Stimulated activated CD4-positive, alpha-beta T cell treated with anti-CD3 and anti-CD28 coated beads, TNF-alpha, amount 100 ng/mL, for 1 hour (primary cell): ENCODE measurements at regions not wholly inside any gene's neighbourhood (a gene's known extent, or its start where the extent isn't known, plus 50 kb on each side); places are given as distances from the start of the nearest gene placed in this dataset.

Experiments
- DNase-seq, 3 donors: peaks; one replicate each; pipeline ENCODE4 v3.0.0-alpha.2; 2020; ENCODE audit warnings: low read depth in 3 of 3, low spot score in 1 of 3

DNA sequence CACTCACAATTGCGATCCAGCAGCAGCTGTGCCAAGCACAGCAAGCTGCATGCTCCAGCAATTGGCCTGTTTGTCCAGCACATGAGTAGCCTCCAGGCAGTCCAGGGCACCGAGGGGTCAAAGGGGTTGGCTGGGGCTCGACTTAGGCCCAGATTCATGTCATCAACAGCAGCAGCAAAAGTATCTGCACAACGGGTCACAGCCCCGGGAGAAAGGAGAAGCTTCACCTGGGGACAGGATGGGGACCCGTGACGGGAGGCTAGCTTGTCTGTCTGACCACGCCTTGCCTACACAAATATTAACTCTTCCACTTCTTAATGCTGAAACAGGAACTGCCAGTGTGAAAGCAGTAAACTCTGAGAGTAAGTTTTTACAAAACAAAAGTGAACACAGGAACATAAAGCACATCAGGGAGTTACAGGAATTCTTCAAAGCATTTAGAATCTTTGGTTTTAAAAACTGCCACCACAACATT lies 191.2 kb downstream of the PIK3R1 start:
- DNase-seq = no peak

DNA sequence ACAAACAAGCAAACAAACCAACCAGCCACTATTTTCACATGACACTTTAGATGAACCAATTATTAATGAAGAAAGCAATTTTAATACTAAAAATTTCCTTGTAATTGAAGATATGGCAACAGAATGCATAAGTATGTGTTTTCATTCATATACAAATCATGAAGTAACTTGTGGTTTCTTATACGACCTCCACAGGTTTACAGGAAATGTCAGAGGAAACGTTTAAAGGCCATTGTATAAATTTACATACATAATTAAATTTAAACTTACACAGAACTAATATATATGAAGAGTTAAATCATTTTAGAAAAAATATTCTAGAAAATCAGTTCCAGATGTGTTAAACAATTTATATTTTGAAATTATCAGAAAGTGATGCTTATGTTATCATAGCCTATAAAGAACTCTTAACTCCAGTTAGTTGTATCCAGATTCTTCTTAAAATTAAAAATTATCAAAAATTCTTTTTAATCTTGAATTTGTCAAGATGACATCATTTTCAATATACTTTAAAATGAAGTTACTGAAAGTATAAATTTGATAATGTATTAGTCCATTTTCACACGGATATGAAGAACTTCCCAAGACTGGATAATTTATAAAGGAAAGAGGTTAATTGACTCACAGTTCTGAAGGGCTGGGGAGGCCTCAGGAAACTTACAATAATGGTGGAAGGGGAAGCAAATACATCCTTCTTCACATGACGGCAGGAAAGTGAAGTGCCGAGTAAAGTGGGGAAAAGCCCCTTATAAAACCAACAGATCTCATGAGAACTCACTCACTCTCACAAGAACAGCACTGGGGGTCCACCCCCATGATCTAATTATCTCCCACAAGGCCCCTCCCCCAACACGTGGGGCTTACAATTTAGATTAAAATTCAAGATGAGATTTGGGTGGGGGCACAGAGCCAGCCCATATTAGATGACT lies 192.0 kb downstream of the PIK3R1 start:
- DNase-seq = no peak

DNA sequence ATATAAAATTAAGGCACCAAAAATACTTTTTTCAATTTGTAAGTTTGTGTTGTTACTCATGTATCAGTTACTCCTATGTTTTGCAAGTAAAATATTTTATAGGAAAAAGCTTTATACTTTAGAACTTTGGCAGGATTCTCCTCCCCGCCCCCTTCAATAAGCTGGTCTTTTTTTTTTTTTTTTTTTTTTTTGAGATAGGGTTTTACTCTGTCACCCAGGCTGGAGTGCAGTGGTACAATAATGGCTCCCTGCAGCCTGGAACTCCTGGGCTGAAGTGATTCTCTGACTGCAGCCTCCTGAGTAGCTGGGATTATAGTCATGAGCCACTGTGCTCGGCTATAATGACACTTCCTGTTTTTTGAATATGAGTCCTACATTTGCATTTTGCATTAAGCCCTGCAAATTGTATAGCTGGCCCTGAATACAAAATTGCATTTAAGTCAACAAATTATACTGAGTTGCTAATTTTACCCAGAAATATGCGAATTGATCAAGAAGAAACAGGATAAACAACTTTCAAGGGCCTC lies 192.9 kb downstream of the PIK3R1 start:
- no peak for DNase-seq

DNA sequence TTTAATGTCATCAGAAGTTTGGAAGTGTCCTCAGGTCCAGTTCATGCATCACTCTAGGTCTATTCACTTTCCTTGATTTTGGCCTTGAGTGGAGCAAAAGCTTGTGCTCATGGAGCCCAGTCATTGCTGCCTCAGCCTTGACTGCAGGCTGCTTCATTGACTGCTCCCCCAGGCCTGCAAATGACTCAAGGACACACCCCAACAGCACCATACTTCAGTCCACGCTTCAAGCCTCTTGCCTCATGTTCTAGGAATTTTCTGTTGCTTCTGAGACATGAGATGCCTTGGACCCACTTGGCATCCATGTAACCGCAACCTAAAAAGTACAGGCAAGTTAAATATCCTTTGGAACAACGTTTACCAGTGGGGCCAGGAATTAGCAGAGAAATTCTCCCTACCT lies 193.7 kb downstream of the PIK3R1 start:
- DNase-seq = no peak

DNA sequence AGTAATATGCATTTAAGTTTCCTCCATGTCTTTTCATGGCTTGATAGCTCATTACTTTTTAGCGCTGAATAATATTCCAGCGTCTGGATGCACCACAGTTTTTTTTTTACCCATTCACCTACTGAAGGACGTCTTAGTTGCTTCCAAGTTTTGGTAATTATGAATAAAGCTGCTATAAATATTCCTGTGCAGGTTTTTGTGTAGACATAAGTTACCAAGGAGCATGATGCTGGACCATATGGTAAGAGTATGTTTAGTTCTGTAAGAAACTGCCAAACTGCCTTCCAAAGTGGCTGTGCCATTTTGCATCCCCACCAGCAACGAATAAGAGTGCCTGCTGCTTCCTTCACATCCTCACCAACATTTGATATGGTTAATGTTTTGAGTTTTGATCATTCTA lies 195.6 kb downstream of the PIK3R1 start:
- DNase-seq = no peak

DNA sequence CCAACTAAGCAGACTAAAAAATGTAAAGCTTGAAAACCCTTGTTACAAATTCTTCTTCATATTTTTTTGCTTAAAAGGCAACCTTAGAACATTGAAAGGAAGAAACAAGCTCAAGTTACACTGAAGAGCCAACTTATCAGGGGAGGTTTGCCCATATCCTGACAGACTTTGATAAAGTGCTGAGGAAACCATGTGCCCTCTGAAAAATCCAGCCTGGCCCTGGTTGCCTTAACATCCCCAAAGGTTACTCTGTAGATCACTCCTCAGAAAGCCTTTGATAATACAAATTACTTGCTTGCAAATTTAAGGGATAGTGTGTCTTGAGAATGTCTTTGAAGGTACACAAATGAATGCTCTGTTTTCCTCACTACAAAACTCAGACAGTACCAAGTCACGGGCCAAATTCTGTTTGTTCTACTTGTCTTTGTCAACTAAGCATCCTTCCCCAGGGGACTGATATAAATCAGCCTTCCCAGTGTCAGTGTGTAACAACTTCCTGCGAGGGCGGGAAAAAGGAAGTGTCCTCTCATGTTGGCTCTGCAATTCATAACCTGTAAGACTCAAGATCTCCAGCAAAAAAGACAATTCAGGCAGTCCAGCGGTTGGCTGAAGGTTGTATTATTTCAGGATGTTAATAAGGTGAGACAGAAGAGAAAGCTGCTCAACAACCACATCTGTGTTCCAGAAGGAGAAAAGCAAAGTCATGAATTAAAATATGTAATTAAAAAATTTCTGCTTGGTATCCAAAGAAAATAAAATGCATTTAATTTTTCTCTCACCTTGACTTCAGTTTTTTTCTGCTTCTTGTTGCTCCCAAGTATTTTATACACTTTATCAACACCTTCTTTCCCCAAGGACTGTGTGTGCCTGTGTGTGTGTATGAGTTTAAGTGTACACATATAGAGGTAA lies 199.9 kb downstream of the PIK3R1 start:
- DNase-seq = no peak

DNA sequence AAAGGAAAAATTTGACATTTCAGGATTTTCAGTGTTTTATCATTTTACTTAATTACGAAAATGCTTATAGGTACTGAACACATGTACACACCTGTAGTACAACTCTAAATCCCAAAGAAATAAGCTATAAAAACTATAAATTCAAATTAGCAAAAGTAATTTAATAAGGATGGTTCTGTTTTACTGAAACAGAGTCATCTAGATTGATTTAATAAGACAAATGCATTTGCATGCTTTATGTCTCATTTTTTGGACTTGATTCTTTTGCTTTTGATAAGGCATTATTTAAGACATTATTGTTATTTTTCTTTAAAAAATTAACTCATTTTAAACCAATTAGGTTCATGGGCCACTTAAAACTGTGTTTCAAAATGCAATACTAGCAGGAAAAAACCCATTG lies 201.2 kb downstream of the PIK3R1 start:
- no peak for DNase-seq

DNA sequence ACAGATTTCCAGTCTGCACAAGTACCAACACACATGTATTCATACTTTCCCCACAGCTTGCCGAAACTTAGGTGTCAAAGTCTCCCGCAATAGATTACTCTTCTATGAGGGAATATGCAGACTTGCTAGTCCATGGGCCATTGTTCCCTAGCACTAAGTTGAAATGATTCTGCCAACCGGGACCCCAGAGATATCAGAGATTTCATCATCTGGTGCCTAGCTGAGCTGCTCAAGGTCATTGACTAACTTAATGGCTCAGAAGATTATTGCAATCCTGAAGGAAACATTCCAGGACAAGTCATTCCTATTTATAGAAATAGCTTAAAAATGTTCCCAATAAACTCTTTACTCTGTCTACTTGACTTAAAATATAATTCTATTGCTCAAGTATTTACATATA lies 202.6 kb downstream of the PIK3R1 start:
- DNase-seq = no peak

DNA sequence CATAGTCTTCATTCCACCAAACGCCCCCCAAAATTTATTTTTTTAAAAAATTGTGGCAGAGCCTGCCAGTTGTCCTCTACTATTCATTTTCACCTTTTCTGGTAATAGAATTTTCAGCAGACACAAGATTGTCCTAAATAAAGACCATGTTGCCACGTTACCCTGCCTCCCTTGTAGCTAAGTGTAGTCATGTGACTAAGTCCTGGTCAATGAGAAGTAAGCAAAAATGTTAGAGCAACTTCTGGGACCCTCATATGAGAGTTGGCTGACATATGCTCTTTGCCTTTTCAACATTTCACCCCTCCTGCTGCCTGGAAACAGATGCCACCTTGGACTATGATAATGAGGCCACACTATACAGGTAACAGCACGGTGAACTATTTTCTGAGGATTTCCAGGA lies 203.1 kb downstream of the PIK3R1 start:
- DNase-seq = no peak

DNA sequence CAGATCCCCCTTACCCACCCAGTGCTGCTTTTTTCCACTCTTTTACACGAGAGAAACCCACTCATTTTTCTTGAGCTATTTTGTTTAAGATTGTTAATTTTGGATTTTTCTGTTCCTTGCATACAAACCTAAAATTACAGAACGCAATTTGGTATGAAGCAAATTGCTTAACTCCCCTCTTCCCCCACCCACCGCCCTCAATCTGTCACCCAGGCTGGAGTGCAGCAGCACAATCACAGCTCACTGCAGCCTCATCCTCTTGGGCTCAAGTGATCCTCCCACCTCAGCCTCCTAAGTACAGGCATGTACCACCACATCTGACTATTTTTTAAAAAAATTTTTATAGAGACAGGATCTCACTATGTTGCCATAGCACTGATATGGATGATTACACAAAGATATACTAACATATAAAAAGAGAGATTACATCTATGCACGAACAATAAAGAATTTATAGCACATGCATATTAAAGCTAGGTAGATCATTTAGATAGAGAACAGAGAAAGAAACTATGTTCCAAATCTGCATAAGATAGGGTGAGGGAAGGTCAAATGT lies 203.6 kb downstream of the PIK3R1 start:
- DNase-seq = no peak

DNA sequence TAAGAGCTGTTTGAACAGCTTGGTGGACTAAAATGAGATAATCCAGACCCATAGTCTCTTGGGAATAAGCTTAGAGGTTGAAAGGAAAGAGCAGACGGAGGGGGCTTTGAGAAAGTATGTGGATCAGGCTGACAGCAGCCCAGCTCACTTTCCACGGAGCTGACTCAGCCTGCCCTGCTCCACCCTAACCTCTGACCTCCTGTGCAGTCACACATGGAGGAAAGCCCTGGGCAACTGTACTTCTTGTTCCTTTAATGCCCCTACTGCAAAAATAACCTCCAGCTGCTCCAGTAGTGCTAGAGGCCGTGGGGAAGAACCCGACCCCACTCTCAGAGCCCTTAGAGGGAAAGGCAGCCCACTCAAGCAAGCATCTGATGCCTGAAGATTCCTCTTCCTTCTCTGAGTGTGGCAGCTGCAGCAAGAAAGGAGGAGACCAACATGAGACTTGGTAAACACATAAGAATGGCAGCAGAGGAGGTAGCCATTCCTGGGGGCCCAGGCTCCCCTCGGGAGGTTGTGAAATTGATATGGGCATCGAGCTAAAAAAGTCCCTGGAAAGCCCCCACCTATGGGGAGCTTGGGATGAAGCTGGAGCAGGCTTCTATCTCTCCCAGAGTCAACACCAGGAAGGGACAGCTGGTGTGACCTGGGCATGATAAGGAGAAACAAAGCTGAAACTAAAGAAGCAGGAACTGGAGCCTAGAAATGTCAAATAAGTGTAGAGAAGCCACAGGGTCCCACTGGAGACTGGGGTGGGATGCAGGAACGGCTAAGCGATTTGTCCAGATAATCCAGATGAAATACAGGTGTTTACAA lies 204.3 kb downstream of the PIK3R1 start:
- no peak for DNase-seq

DNA sequence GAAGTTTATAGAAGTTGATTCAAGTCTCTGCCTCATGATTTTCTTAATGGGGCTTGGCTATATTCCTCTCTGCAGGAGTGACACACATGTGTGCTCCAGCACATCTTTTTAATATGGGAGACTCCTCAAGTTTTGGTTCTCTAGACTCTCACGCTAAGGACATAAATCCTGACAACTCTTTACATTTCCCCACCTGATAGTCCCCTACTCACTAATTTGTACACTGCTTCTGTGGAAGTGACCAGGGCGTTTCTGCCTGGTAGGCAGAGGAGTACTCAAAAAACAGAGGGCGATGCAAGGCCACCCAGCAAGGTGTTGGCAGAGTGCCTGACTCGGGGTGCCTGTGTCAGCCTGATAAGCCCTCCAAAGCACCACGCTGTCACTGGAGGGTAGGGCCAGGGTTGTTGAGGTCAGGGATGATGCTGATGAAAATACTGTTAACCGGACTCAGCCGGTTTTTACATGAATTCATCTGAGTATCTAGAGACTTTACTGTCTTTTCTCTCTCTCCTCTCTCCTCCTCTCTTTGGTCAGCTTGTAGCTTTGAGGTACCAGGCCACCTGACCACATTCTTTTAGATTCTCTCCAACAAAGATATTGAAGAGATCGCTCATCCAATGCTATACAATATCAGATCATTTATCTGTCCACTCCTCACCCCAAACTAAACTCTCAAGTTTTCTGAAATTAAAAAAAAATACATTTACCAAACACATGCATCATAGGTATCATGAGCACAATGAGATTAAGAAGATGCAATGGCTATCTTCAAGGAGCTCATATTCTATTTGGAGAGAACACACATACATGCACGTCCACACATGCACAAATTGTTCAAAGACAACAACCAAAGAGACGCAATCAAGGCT lies 205.2 kb downstream of the PIK3R1 start:
- no peak for DNase-seq

DNA sequence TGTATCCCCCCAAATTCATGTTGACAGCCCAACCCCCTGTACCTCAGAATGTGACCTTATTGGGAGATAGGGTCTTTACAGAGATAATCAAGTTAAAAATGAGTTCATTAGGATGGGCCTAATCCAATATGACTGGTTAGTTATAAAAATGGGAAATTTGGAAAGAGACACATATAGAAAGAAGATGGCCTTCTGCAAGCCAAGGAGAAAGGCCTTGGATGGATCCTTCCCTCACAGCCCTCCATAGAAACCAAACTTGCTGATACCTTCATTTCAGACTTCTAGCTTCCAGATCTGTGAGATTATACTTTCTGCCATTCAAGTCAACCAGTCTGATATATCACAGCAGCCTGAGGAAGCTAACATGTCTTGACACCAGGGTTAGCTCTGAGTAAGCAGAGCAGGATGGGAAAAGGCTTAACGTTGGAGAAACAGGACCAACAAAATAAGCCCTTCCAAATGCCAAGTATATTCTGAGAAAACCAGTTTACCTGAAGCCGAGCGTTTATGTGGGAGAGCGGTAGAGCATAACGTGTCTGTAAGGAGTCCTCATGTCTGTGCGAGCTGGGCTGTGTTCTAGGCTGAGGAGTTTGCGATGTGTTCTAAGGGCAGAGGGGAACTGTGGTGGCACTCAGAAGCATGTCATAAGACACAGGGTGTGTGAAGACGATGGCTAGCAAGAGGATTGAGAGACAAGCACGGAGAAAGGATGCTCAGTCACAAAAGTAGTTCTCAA lies 206.1 kb downstream of the PIK3R1 start:
- no peak for DNase-seq

DNA sequence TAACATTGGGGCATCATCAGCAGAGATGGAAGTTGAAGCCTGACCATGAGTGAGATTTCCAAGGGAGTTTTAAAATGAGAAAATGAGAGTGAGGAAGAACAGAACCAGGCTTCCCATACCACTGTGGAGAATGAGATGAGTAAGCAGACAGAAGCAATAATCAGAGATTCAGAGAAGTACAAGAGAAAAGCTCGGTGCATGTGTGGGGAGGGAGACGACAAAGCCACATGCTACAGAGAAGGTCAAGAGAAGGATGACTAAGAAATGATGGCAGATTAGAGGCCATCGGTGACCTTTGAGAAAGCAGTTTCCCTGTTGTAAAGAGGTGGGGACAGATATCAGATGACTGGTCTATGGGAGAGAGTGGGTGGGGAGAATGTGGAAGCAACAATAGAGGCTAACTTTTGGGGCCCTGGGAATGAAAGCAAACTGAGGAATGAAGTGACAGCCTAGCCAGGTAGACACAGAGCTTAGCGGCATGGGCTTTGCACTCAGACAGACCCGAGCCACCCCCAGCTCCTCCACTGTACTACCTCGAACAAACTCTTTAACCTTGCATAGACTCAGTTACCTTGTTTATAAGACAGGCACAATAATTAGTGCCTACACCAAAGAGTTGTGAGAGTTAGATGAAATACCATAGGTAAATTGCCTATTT lies 207.7 kb downstream of the PIK3R1 start:
- no peak for DNase-seq

DNA sequence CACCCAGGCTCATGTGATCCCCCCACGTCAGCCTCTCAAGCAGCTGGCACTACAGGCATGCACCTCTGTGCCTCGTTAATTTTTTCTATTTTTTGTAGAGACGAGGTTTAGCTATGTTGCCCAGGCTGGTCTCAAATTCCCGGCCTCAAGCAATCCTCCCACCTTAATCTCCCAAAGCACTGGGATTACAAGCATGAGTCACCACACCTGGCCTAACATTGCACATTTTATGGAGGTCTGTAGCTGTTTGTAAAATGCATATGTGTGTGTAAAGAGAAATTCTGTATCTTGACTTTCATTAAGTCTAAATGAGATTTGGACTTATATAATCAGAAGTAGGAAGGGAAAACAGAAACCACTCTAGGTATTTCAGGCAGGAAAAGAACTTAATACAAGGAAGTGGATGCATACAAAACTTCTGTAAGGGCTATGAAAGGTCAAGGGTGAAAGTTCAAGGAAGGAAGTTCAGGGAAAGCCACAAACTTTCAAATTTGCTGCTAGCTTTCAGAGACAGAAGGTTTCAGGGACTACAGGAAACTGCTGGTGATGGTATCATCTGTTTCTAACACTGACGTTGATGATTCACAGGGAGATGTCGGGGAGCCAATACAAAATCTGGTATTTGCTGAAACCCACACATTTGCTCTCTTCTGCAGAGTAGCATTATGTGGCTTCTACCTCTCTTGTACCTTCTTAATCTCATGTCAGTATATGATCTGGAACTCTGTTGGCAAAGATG lies 209.4 kb downstream of the PIK3R1 start:
- DNase-seq = no peak

DNA sequence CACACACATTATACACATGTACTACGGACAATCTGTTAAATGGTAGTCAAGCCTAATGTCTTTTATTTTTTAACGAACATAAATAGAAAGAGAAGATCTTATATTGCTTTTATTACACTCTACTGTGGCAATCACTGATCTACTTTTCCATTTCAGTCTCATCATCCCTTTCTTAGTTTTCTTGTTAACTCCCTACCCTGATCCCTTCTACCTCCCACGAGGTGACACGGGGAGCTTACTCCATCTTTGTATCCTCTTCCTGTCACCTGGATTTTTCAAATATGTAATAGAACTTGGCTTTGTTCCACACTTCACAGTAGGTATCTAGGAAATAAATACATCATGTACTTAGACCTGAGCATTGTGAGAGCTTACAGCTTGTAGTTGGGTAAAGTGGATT lies 211.0 kb downstream of the PIK3R1 start:
- no peak for DNase-seq

DNA sequence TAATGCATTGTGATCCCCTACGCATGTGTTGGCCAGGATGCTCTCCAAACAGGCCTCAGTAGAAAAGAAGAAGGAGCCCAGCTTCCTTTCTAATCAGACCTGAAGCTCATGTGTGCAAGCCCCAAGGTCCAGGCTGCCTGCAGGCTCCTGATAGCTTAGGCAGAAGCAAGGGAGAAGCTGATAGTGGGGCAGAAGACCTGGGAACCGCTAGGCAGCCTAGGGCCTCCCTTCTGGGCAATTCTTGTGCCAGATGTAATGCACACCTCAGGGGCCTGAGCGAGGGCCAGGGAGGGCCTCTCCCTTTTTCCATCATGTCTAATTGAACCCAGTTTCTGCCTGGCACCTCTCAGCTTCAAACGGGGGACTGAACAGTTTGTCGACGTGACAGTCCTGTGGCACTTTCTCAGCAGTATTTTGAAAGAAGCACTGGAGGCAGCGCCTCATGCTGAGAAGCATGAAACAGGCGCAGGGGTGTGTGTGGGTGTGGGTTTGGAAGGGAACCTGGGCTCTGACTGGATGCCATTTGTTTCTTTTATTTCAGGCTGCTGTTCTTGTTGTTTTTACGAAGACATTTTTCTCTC lies 212.8 kb downstream of the PIK3R1 start:
- DNase-seq = no peak
